ENCODE measurements at regions not wholly inside any gene's neighbourhood (a gene's known extent, or its start where the extent isn't known, plus 50 kb on each side); places are given as distances from the start of the nearest gene placed in this dataset.
"Not testable (repeated sequence)": the region's sequence is repeated elsewhere in the genome, so short reads cannot be mapped to it uniquely, and the experiment has no call there.

DNA sequence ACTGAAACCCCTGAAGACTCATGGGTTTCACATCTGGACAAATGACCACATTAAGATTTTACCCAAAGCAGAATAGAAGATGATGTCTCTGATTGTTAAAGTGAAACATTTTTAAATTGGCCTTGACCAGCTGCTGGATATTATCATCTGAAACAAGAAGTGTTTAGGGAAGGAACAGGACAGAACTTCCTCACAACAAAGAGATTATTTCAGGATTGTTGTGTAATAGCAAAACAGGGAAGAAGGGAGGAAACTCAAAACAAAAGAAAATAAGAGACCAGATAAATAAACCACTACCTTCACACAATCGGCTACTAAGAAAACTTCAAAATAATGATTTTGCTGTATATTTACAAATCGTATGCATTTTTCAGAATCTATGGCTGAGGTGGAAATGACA lies 319.2 kb upstream of the API5 start:
- TF ChIP-seq CTCF (IDR thresholded peaks at IDR 0.05; ENCODE audit: insufficient read depth, low read depth, low read length) (no peak), EZH2 (IDR thresholded peaks at IDR 0.05; ENCODE audit: insufficient read depth, low read length) (no peak)
- no peak for DNase-seq (ENCODE audit: low read depth)
- H3K4me2 ChIP-seq (ENCODE audit: low read length), result no peak overlapping the region
- H3K27ac Mint-ChIP-seq (ENCODE audit: unreplicated experiment), result no peak overlapping the region
- H2AFZ ChIP-seq (ENCODE audit: low read depth, low read length), result no peak overlapping the region
- peaks cover 3% of the 10 kb centered on the region for H3K9me3 ChIP-seq (ENCODE audit: insufficient read depth, low read depth, low read length)
- H3K27ac ChIP-seq (ENCODE audit: low read depth, low read length), result no peak overlapping the region
- peaks cover 5% of the 10 kb centered on the region for H3K9me3 Mint-ChIP-seq (ENCODE audit: unreplicated experiment)
- FAIRE-seq, result no peak
- no peak overlapping the region for H3K4me3 ChIP-seq (ENCODE audit: insufficient read depth, low read depth, low read length)
- H3K27me3 ChIP-seq (ENCODE audit: insufficient read depth, low read length), result no peaks in the 10 kb centered on the region
- H3K4me1 Mint-ChIP-seq (ENCODE audit: low read depth, unreplicated experiment), result no peaks in the 10 kb centered on the region
- no peaks in the 10 kb centered on the region for H3K4me1 ChIP-seq (ENCODE audit: insufficient read depth, low read length)
- no peak overlapping the region for H3K4me3 Mint-ChIP-seq (ENCODE audit: unreplicated experiment)
- H3K9ac ChIP-seq (ENCODE audit: low read length), result no peak overlapping the region
- H4K20me1 ChIP-seq (ENCODE audit: insufficient read depth, low read length), result no peaks in the 10 kb centered on the region
- H3K79me2 ChIP-seq (ENCODE audit: insufficient read depth, low read length), result no peaks in the 10 kb centered on the region
- H3K36me3 Mint-ChIP-seq (ENCODE audit: low read depth, unreplicated experiment), result no peaks in the 10 kb centered on the region
- H3K36me3 ChIP-seq (ENCODE audit: insufficient read depth, low read length), result no peaks in the 10 kb centered on the region
- peaks cover 2% of the 10 kb centered on the region for H3K27me3 Mint-ChIP-seq (ENCODE audit: low read depth, unreplicated experiment)

GRCh38 chr11:42996421-42997307 lies 315.1 kb upstream of the API5 start:
- Mint-ChIP-seq H3K9me3 (ENCODE audit: unreplicated experiment) (peaks cover 6% of the 10 kb centered on the region), H3K36me3 (ENCODE audit: low read depth, unreplicated experiment) (no peaks in the 10 kb centered on the region), H3K4me1 (ENCODE audit: low read depth, unreplicated experiment) (no peaks in the 10 kb centered on the region), H3K27ac (ENCODE audit: unreplicated experiment) (no peak overlapping the region), H3K4me3 (ENCODE audit: unreplicated experiment) (no peak overlapping the region), H3K27me3 (ENCODE audit: low read depth, unreplicated experiment) (peaks cover 2% of the 10 kb centered on the region)
- H3K4me1 ChIP-seq (ENCODE audit: insufficient read depth, low read length), result no peaks in the 10 kb centered on the region
- no peak overlapping the region for H3K27ac ChIP-seq (ENCODE audit: low read depth, low read length)
- no peaks in the 10 kb centered on the region for H3K27me3 ChIP-seq (ENCODE audit: insufficient read depth, low read length)
- no peaks in the 10 kb centered on the region for H3K36me3 ChIP-seq (ENCODE audit: insufficient read depth, low read length)
- DNase-seq (ENCODE audit: low read depth) (no peak), FAIRE-seq (no peak)
- no peaks in the 10 kb centered on the region for H4K20me1 ChIP-seq (ENCODE audit: insufficient read depth, low read length)
- no peak overlapping the region for H3K4me2 ChIP-seq (ENCODE audit: low read length)
- no peak overlapping the region for H2AFZ ChIP-seq (ENCODE audit: low read depth, low read length)
- peaks cover 3% of the 10 kb centered on the region for H3K9me3 ChIP-seq (ENCODE audit: insufficient read depth, low read depth, low read length)
- TF ChIP-seq CTCF (IDR thresholded peaks at IDR 0.05; ENCODE audit: insufficient read depth, low read depth, low read length) (no peak), EZH2 (IDR thresholded peaks at IDR 0.05; ENCODE audit: insufficient read depth, low read length) (no peak)
- H3K9ac ChIP-seq (ENCODE audit: low read length), result no peak overlapping the region
- no peak overlapping the region for H3K4me3 ChIP-seq (ENCODE audit: insufficient read depth, low read depth, low read length)
- no peaks in the 10 kb centered on the region for H3K79me2 ChIP-seq (ENCODE audit: insufficient read depth, low read length)

- not testable (repeated sequence) for FAIRE-seq; H3K79me2 ChIP-seq (ENCODE audit: insufficient read depth, low read length); H3K4me3 ChIP-seq (ENCODE audit: insufficient read depth, low read depth, low read length); H3K9ac ChIP-seq (ENCODE audit: low read length); H4K20me1 ChIP-seq (ENCODE audit: insufficient read depth, low read length); H3K27ac ChIP-seq (ENCODE audit: low read depth, low read length); H3K4me1 ChIP-seq (ENCODE audit: insufficient read depth, low read length); H3K27me3 Mint-ChIP-seq (ENCODE audit: low read depth, unreplicated experiment); H3K4me1 Mint-ChIP-seq (ENCODE audit: low read depth, unreplicated experiment); DNase-seq (ENCODE audit: low read depth); H3K4me3 Mint-ChIP-seq (ENCODE audit: unreplicated experiment); H3K4me2 ChIP-seq (ENCODE audit: low read length); H2AFZ ChIP-seq (ENCODE audit: low read depth, low read length); H3K9me3 ChIP-seq (ENCODE audit: insufficient read depth, low read depth, low read length); H3K36me3 ChIP-seq (ENCODE audit: insufficient read depth, low read length); H3K27ac Mint-ChIP-seq (ENCODE audit: unreplicated experiment); H3K27me3 ChIP-seq (ENCODE audit: insufficient read depth, low read length); H3K36me3 Mint-ChIP-seq (ENCODE audit: low read depth, unreplicated experiment)
- peaks cover 14% of the 10 kb centered on the region for H3K9me3 Mint-ChIP-seq (ENCODE audit: unreplicated experiment)
Measured at GRCh38 chr11:43004879-43005278, 306.9 kb upstream of the API5 start.
